Vagina (tissue), 2 donors: ENCODE measurements at regions not wholly inside any gene's neighbourhood (a gene's known extent, or its start where the extent isn't known, plus 50 kb on each side); places are given as distances from the start of the nearest gene placed in this dataset.
"Not testable (repeated sequence)": the region's sequence is repeated elsewhere in the genome, so short reads cannot be mapped to it uniquely, and the experiment has no call there.

Source experiments
- DNase-seq, 2 donors: peaks; one replicate each; pipeline ENCODE4 v3.0.0-alpha.2; 2017; ENCODE audit errors: extremely low spot score in 2 of 2
- H3K27ac ChIP-seq: fragments of 200-600 bp; sonication (generic); one replicate; pipeline ENCODE4 v1.5.1; 2019
- H3K27me3 ChIP-seq: fragments of 200-600 bp; sonication (generic); one replicate; pipeline ENCODE4 v1.5.1; 2019
- H3K36me3 ChIP-seq, 2 donors: fragments of 200-600 bp; sonication (generic); one replicate each; pipeline ENCODE4 v1.5.1; 2017 to 2019
- H3K4me1 ChIP-seq: fragments of 200-600 bp; sonication (generic); one replicate; pipeline ENCODE4 v1.5.1; 2019
- H3K4me3 ChIP-seq, 2 donors: fragments of 200-600 bp; sonication (generic); 1 replicate in 1 of 2; 2 replicates in 1 of 2; pipeline ENCODE4 v1.5.1; 2016 to 2019
- H3K9me3 ChIP-seq: fragments of 200-600 bp; sonication (generic); one replicate; pipeline ENCODE4 v1.5.1; 2019
- POLR2A ChIP-seq, 2 donors: fragments of 450-650 bp; IDR thresholded peaks; one replicate each; pipeline ENCODE4 v1.6.1; 2017; ENCODE audit warnings: antibody characterized with exemption in 2 of 2, mild to moderate bottlenecking in 2 of 2, moderate library complexity in 2 of 2
- POLR2AphosphoS5 ChIP-seq, 2 donors: sonication (generic); formaldehyde crosslinking; IDR thresholded peaks; one replicate each; pipeline ENCODE4 v1.9.0; 2017; ENCODE audit warnings: antibody characterized with exemption in 2 of 2, mild to moderate bottlenecking in 2 of 2, low read depth in 1 of 2; ENCODE audit not compliant: insufficient read depth in 1 of 2
- intact Hi-C: fragments of 100-400 bp; cut with DNase I; formaldehyde crosslinking; loops from one replicate; pipeline ENCODE4 v1.15.1; 2023
- TF ChIP-seq, protein P1 (sequence below), 3 experiments: fragments of 450-650 bp in 2 of 3; fragments of 200-600 bp in 1 of 3; sonication (generic) in 1 of 3; IDR thresholded peaks; one replicate each; pipeline ENCODE4 v1.5.1; 2017 to 2019; ENCODE audit warnings: antibody characterized with exemption in 3 of 3, mild to moderate bottlenecking in 2 of 3, moderate library complexity in 2 of 3

DNA sequence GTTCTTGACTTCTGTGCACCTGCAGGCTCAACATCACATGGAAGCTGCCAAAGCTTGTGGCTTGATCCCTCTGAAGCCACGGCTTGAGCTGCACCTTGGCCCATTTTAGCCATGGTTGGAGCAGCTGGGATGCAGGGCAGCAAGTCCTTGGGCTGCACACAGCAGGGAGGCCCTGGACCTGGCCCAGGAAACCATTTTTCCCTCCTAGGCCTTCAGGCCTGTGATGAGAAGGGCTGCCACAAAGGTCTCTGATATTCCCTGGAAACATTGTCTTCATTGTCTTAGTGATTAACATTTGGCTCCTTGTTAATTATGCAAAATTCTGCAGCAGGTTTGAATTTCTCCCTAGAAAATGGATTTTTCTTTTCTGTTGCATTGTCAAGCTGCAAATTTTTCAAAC lies 394.1 kb upstream of the FAR2 start:
- Histone ChIP-seq H3K27ac (no peak overlapping the region), H3K4me1 (no peaks in the 10 kb centered on the region), H3K4me3 (no peak overlapping the region), H3K36me3 (no peaks in the 10 kb centered on the region), H3K27me3 (no peaks in the 10 kb centered on the region), H3K9me3 (no peaks in the 10 kb centered on the region)
- TF ChIP-seq POLR2AphosphoS5 (IDR thresholded peaks at IDR 0.05; ENCODE audit: insufficient read depth in 1 of 2, low read depth in 1 of 2) (no peak), POLR2A (IDR thresholded peaks at IDR 0.05) (no peak)
- TF ChIP-seq, protein P1, sequence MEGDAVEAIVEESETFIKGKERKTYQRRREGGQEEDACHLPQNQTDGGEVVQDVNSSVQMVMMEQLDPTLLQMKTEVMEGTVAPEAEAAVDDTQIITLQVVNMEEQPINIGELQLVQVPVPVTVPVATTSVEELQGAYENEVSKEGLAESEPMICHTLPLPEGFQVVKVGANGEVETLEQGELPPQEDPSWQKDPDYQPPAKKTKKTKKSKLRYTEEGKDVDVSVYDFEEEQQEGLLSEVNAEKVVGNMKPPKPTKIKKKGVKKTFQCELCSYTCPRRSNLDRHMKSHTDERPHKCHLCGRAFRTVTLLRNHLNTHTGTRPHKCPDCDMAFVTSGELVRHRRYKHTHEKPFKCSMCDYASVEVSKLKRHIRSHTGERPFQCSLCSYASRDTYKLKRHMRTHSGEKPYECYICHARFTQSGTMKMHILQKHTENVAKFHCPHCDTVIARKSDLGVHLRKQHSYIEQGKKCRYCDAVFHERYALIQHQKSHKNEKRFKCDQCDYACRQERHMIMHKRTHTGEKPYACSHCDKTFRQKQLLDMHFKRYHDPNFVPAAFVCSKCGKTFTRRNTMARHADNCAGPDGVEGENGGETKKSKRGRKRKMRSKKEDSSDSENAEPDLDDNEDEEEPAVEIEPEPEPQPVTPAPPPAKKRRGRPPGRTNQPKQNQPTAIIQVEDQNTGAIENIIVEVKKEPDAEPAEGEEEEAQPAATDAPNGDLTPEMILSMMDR (IDR thresholded peaks at IDR 0.05) = no peak
- no peak for DNase-seq
- intact Hi-C loops = no loop called here

DNA sequence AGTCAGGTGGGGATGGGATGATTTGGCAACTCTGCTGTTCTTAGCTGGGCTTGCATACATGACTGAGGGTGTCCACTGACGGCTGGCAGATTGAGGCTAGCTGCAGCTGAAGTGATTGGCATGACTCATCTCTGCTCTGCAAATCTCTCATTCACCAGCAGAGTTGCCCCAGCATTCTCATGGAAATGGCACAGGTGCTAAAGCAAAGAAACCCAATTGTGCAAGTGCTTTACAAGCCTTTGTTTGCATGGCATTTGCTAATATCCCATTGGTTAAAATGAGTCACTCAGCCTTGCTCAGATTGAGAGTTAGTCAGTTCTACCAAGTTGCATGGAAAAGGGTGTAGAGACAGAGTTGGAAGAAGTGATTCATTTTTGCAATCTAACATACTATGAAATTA lies 389.7 kb upstream of the FAR2 start:
- no peak for TF ChIP-seq POLR2A (IDR thresholded peaks at IDR 0.05)
- no peak for TF ChIP-seq POLR2AphosphoS5 (IDR thresholded peaks at IDR 0.05; ENCODE audit: insufficient read depth in 1 of 2, low read depth in 1 of 2)
- TF ChIP-seq, protein P1 (IDR thresholded peaks at IDR 0.05) = no peak
- Histone ChIP-seq H3K4me1 (no peaks in the 10 kb centered on the region), H3K36me3 (no peaks in the 10 kb centered on the region), H3K9me3 (no peaks in the 10 kb centered on the region), H3K4me3 (no peak overlapping the region), H3K27ac (no peak overlapping the region), H3K27me3 (no peaks in the 10 kb centered on the region)
- intact Hi-C loops = no loop called here
- no peak for DNase-seq

- DNase-seq, H3K36me3 ChIP-seq, H3K27ac ChIP-seq, intact Hi-C loops, H3K4me3 ChIP-seq, H3K4me1 ChIP-seq, H3K9me3 ChIP-seq, H3K27me3 ChIP-seq: not testable (repeated sequence)
These were observed 388.8 kb upstream of the FAR2 start for GRCh38 chr12:28760040-28760903.

GRCh38 chr12:28761897-28762296 lies 387.2 kb upstream of the FAR2 start:
- DNase-seq, H3K27me3 ChIP-seq, intact Hi-C loops, H3K4me3 ChIP-seq, H3K4me1 ChIP-seq, H3K27ac ChIP-seq, H3K36me3 ChIP-seq, H3K9me3 ChIP-seq: not testable (repeated sequence)

GRCh38 chr12:28766398-28766797 lies 382.7 kb upstream of the FAR2 start:
- H3K9me3 ChIP-seq = no peaks in the 10 kb centered on the region
- TF ChIP-seq POLR2A (IDR thresholded peaks at IDR 0.05) (no peak), POLR2AphosphoS5 (IDR thresholded peaks at IDR 0.05; ENCODE audit: insufficient read depth in 1 of 2, low read depth in 1 of 2) (no peak)
- TF ChIP-seq, protein P1 (IDR thresholded peaks at IDR 0.05) = no peak
- no peaks in the 10 kb centered on the region for H3K36me3 ChIP-seq
- no peaks in the 10 kb centered on the region for H3K4me1 ChIP-seq
- intact Hi-C loops = no loop called here
- no peak overlapping the region for H3K4me3 ChIP-seq
- DNase-seq = no peak
- no peaks in the 10 kb centered on the region for H3K27me3 ChIP-seq
- H3K27ac ChIP-seq = no peak overlapping the region

DNA sequence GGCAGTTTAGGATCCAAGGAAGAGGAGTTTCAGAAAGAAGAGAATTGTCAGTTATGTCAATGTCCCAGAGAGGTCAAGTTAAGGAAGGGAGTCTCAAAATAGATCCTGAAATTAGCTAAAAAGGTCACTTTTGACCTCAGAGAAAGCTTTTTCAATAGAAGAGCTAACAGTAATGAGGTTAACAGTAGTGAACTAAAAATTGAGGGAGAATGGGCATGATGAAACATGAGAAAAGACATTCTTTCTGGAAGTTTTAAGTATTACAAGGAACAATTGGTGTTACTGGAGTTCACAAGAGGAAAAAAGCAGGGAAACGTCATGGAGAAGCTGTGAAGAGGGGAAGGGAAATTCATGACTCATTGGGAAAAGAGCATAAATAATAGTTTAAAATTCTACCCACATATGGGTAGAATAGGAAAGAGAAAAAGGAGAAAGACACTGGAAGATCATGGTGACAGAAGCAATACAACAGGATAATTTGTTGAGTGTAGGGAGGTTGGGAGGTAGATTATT lies 381.2 kb upstream of the FAR2 start:
- no peaks in the 10 kb centered on the region for H3K27me3 ChIP-seq
- H3K4me1 ChIP-seq = no peaks in the 10 kb centered on the region
- no peaks in the 10 kb centered on the region for H3K36me3 ChIP-seq
- TF ChIP-seq POLR2AphosphoS5 (IDR thresholded peaks at IDR 0.05; ENCODE audit: insufficient read depth in 1 of 2, low read depth in 1 of 2) (no peak), POLR2A (IDR thresholded peaks at IDR 0.05) (no peak)
- TF ChIP-seq, protein P1 (IDR thresholded peaks at IDR 0.05) = no peak
- intact Hi-C loops = no loop called here
- H3K4me3 ChIP-seq = no peak overlapping the region
- H3K27ac ChIP-seq = no peak overlapping the region
- H3K9me3 ChIP-seq = no peaks in the 10 kb centered on the region
- no peak for DNase-seq
